ENCODE measurements at regions not wholly inside any gene's neighbourhood (a gene's known extent, or its start where the extent isn't known, plus 50 kb on each side); places are given as distances from the start of the nearest gene placed in this dataset.

DNA sequence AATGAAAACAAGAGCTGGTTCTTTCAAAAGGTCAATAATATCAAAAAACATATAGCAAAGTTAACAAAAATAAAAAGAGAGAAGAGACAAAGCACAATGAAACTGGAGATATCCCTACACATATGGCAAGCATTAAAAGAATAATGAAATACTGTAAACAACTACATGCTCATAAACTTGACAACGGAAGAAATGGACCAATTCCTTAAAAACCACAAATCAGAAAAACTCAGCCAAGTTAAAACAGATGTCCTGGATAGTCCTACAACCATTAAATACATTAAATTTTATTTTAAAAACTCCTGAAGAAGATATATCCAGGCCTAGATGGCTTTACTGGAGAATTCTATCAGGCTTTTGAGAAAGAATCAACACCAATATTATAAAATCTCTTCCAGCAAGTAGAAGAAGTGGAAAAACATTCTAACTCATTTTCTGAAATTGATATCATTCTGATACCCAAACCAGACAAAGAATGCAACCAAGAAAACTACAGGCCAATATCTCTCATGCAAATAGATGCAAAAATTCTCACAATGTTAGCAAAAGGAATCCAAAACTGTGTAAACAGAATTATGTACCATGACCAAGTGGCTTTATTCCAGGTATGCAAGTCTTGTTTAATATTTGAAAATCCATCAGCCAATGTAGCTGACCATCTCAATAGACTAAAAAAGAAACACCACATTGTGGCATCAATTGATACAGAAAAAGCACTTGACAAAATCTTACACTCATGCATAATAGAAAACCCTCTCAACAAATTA, 56.1 kb upstream of the LRRC7 start:
- no peaks in the 10 kb centered on the region for H3K79me2 ChIP-seq (ENCODE audit: low read length)
- no peak overlapping the region for H2AFZ ChIP-seq (ENCODE audit: low read length)
- no peak overlapping the region for H3K27ac ChIP-seq (ENCODE audit: low read length)
- DNase-seq = no peak
- H3K4me3 ChIP-seq (ENCODE audit: low read length) = no peak overlapping the region
- no peaks in the 10 kb centered on the region for H3K27me3 ChIP-seq (replicated peaks; ENCODE audit: insufficient read depth, low read length)
- H3K9me3 ChIP-seq (replicated peaks; ENCODE audit: insufficient read depth, low read length) = no peaks in the 10 kb centered on the region
- no peaks in the 10 kb centered on the region for H3K4me1 ChIP-seq (ENCODE audit: low read length)
- no peaks in the 10 kb centered on the region for H3K36me3 ChIP-seq (replicated peaks; ENCODE audit: insufficient read depth, low read length)
- no peak overlapping the region for H3K9ac ChIP-seq (ENCODE audit: low read length)
- H4K20me1 ChIP-seq (ENCODE audit: insufficient read depth, low read length) = no peaks in the 10 kb centered on the region
- no peak overlapping the region for H3K4me2 ChIP-seq (ENCODE audit: low read depth, low read length)
- TF ChIP-seq EZH2phosphoT487 (IDR thresholded peaks at IDR 0.05; ENCODE audit: low read length) (no peak), CTCF (IDR thresholded peaks at IDR 0.05; ENCODE audit: low read length) (no peak), EZH2 (optimal IDR thresholded peaks at IDR 0.05; ENCODE audit: low read depth, low read length) (no peak)
- no peaks in the 10 kb centered on the region for H3K9me2 ChIP-seq (replicated peaks; ENCODE audit: insufficient read depth, low read length)
- H3F3A ChIP-seq (ENCODE audit: insufficient read depth, low read length) = no peaks in the 10 kb centered on the region

DNA sequence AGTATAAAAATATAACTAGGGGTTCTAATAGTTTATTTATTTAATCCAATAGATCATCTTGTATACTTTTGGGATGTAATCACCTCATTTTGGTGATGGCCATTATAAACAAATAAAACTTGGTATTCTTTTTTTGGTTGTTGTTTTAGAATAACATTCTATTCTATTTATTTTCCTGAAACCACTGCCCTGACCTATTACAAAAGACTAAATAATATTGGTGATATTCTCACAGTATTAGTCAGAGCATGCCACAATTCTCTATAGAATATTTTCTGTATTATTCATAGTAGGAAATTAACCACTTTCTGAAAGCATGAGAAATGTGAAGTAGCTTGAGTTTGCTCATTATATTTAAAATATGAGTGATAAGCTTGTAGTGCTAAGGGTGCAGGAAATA, 54.1 kb upstream of the LRRC7 start:
- H3K4me3 ChIP-seq (ENCODE audit: low read length) = no peak overlapping the region
- DNase-seq = no peak
- TF ChIP-seq EZH2phosphoT487 (IDR thresholded peaks at IDR 0.05; ENCODE audit: low read length) (no peak), EZH2 (optimal IDR thresholded peaks at IDR 0.05; ENCODE audit: low read depth, low read length) (no peak), CTCF (IDR thresholded peaks at IDR 0.05; ENCODE audit: low read length) (no peak)

More for the DNA sequence above, 54.1 kb upstream of the LRRC7 start:
- no peaks in the 10 kb centered on the region for H4K20me1 ChIP-seq (ENCODE audit: insufficient read depth, low read length)
- no peak overlapping the region for H3K4me2 ChIP-seq (ENCODE audit: low read depth, low read length)
- no peaks in the 10 kb centered on the region for H3K36me3 ChIP-seq (replicated peaks; ENCODE audit: insufficient read depth, low read length)
- H3K79me2 ChIP-seq (ENCODE audit: low read length) = no peaks in the 10 kb centered on the region
- no peaks in the 10 kb centered on the region for H3K27me3 ChIP-seq (replicated peaks; ENCODE audit: insufficient read depth, low read length)
- H3K9me3 ChIP-seq (replicated peaks; ENCODE audit: insufficient read depth, low read length) = no peaks in the 10 kb centered on the region
- no peak overlapping the region for H3K27ac ChIP-seq (ENCODE audit: low read length)
- no peak overlapping the region for H3K9ac ChIP-seq (ENCODE audit: low read length)
- no peaks in the 10 kb centered on the region for H3F3A ChIP-seq (ENCODE audit: insufficient read depth, low read length)
- H2AFZ ChIP-seq (ENCODE audit: low read length) = no peak overlapping the region
- no peaks in the 10 kb centered on the region for H3K9me2 ChIP-seq (replicated peaks; ENCODE audit: insufficient read depth, low read length)
- no peaks in the 10 kb centered on the region for H3K4me1 ChIP-seq (ENCODE audit: low read length)

Data from MM.1S (cell line).